HG03571 (cell line): ENCODE measurements at regions not wholly inside any gene's neighbourhood (a gene's known extent, or its start where the extent isn't known, plus 50 kb on each side); places are given as distances from the start of the nearest gene placed in this dataset.

Experiments used
- ATAC-seq: cut with Tn5 transposase; IDR thresholded peaks from one replicate; pipeline ENCODE4 v1.9.1; 2021; ENCODE audit not compliant: unreplicated experiment

DNA sequence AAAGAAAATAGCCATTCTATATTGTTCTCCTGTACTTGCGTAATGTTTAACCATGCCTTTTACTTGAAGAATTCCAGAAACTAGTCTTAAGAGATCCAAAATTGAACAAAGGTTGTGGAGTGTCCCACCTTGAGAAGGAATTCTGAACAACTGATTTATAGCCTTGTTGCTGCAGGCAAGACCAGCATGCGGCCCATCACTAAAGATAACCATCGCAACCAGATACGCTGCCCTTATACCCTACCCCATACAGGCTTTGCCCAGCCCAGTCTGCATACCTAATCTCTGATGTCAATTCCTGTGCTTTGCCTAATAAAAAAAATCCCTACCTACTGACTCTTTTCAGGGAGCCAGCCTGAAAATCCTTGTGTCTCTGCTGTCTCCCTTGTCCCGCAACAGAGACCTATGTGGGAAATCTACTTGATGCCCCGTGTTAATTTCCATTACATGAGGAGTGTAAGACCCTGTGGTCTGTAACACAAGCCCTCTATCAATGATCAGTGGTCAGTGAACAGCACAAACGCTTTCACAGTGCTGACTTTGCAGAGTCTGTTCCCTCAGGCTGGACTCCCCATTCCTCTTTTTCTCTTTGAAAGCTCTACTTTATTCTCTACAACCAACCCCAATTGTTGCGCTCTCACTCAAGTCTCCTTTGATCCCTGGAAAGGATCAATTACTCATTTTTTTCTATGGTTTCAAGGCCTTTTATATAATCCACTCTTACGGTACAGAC lies 125.7 kb upstream of the BTBD3 start:
- no peak for ATAC-seq

DNA sequence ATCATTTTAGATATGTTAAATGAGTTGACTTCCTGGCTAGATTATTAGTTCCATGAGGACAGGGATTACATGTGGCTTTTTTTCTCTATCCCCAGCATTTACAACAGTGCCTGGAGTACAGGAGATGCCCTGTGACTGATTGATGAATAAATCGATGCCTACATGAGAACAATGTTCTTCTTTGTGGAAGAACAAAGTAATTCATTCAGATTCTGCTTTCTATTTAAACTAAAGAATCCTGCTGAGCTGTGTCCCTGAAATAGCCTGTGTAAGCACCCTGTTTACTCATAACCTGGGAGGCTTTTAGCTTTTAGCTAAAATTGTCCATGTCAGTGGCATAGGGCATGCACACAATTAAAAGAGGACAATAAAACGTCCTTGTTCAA lies 125.1 kb upstream of the BTBD3 start:
- no peak for ATAC-seq

DNA sequence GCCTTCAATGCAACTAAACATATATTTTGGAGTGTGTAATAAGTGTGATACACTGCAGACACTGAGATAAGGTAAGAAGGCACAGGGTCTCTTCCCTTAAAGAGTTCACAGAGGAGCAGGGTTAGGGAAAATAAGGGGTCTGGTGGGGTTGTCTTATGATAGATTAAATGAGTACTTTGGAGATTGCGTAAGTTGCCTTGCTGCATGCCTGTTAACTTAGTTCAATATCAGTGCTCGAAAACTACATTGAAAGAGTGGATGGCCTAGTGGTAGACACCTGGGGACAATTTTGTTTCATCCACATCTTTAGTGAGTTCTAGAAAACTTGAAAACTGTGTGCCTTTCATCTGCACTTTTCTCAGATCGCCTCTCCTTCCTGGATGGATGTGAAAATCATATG lies 123.2 kb upstream of the BTBD3 start:
- no peak for ATAC-seq

DNA sequence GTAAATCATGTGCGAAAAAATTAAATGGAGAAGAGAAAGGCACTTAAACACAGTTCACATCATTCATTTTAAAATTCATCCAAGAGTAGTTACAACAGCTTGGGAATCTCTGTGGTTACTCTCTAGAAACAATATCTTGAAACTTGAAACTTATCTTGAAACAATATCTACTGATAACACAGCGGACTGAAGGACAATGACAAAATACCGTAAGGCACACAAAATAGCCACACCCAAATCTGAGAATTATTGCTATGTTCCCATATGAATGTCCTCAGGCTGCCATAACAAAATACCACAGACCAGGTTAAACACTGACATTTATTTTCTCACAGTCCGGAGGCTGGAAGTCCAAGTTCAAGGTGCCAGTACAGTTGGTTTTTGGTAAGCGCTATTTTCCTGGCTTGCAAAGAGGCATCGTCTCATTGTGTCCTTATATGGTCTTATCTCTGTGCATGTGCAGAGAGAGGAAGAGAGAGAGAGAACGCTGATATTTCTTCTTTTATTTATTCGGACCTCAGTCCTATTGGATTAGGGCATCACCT lies 122.5 kb upstream of the BTBD3 start:
- no peak for ATAC-seq

DNA sequence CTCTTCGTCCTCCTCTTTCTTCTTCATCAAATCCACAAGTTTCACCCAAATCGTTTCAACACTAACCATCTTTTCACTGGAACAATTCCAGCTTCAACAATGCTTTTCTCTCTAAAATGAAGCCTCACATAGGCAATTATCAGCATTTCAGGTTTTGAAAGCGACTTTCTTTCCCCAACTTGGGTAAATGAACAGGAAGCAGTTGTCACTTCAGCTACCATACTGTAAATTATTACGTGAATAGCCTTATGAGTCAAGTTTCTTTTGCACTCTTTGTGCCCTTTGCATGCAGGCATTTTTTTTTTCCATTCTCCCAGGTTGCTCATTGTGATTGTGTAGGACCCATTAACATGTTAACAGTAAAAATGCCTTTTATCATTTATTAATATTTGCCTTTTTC lies 121.7 kb upstream of the BTBD3 start:
- no peak for ATAC-seq

DNA sequence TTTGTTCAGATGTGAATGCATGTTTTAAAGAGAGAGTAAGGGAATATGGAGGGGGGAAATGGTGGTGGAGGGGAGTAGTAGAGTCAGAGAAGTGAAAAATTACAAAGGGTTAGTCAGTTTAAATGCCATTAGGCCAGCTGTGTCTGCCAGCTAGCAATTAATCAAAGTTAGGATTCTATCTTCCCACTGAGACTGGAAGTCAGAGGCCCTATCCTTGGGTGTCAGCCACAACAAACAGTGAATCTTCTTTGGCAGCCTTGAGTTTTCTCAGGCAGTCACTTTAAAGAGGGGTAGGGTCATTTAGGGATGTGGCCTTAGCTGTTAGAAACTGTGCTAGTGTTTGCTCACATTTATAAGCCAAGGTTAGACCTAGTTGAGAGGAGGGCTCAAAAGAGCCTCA lies 120.5 kb upstream of the BTBD3 start:
- no peak for ATAC-seq

DNA sequence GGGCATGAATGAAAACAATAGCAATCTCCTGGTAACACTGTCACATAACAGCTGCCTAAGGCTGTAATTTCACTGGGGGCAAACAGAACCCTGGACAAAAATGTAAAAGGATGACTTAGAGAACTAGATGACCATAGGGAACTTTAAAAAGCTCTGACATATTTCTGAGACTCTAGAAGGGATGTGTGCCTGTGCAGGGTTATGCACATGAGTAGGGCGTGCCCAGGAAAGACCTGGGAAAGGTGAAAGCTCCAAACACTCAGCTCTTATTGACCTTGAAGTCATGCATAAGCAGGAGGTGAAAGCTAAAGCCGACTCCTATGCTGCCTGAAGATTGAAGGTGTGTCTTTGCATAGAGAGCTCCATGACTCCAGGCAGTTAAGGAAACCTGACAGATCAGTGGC lies 118.4 kb upstream of the BTBD3 start:
- ATAC-seq, result no peak

DNA sequence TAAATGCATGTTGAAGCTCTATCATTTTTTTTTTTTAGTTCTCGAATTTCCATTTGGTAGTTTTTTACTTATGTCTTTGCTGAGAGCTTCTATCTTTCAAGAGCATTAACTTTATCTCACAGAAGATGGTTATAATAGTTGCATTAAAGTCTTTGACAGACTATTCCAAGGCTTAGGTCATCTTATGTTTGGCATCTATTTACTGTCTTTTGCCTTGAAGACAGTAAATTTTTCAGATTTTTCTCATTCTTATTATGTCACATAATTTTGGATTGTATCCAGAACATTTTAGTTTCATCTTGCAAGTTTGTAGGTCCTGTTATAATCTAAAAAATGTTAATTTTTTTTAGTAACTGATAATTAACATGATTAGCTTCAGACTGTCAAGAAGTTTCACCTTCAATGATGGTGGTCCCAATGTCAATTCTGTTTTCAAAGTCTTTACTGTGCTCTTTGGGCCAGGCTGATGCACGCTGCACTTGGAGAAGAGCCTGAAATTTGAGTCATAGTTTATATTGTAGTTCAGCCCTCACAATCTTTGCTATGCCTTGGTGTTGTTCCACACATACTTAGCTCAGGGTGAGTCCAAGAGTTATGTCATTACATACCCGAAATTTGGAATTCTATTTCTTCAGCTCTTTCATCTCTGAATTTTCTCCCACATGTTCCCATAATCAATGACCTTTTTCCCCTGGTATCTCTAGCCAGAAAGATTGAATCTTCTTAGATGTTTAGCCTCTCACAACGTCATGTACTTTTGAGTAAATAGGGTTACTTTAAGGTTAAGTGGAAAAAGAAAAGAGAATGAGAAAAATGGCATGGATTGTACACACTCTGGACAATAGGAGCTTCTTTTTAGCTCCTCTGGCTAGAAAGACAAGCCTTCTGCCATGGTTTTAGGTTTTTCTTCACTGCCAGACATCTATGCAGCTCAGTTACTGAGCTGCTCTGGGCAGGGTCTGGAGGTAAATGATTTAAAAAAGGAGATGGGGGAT lies 110.3 kb upstream of the BTBD3 start:
- ATAC-seq, result no peak

DNA sequence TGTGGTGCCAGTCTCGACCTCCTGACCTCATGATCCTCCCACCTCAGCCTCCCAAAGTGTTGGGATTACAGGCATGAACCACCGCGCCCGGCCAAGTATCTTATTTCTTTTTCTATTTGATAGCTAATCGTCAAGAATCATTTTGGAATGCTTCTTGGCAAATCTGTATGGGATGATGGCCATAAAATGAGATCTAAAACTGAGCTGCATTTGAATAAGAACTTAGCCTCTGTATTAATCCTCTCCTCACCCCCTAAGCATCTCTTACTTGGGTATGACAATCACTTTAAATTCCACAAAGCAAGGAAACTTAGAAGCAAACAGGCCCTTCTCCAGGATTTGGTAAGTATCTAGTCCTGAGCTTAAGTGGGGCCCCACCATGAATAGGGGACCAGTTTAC lies 108.9 kb upstream of the BTBD3 start:
- no peak for ATAC-seq

DNA sequence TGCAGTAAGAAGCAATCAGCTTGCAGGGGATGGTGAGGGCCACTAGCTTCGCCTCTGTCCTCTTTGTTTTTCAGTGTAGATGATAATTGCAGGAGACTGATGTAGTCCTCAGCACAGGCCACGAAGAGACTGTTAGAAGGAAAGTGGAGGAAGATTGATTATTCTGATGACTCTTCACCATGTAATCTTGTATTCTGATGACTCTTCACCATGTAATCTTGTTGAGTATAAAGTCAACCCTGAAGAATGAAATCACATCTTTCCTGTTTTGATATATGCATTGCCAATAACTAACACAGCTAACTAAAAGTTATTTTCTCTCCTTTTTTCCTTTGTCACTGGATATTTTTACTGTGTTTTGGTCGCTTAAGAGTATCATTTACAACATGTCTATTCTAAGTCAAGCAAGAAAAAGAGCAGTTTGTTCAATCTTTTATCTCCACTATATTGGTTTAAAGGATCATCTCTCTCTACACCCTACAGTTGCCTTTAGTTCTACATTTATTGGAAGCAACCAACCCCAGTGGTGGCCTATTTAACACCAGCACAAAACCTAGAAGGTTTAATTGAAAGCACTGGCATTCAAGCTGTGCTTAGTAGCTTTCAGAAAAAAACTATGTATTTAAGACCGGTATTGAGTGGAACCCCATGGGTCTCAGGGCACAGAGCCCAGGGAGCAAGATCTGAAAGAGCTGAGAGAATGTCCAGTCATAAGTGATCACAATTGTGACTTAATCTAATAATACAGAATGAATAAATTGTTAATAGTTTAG lies 107.2 kb upstream of the BTBD3 start:
- no peak for ATAC-seq

DNA sequence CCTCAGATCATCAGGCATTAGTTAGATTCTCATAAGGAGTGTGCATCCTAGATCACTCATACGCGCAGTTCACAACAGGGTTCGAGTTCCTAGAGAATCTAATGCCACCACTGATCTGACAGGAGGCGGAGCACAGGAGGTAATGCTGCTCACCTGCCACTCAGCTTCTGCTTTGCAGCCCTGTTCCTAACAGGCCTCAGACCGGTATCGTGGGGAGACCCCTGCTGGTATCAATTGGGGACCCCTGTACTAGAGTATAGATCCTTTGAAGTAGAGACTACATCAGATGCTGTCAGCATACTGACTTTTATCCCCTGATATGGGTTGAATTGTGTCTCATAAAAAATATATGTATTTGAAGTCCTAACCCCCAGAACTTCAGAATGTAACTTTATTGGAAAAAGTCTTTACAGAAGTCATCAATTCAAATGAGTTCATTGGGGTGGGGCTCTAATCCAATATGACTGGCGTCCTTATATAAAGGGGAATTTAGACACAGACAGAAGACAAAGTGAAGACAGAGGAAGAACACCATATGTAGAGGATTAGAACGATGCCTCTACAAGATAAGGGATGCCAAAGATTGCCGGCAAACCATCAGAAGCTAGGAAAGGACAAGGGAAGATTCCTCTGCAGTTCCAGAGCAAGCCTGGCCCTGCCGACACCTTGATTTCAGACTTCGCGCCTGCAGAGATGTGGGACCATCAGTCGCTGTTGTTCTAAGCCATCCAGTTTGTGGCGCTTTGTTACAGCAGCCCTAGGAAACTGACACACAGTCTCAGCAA lies 104.4 kb upstream of the BTBD3 start:
- ATAC-seq, result no peak

DNA sequence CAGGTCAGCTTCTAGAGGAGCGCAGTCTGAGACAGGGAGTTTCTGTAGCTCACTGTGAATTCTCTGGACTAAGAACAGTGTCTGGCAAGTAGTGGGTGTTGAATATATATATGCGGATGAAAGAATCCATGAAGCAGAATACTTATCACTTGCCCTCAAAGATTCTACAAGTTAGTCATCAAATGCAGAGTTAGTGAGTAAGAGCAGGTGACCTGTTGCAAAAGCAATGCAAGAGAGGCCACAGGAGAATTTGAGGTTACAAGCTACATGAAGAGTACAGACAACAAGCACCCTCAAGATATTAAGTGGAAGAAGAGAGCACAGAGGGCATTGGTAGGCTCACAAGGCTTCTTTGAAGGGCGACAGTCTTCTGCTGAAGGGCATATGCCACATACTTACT lies 103.4 kb upstream of the BTBD3 start:
- ATAC-seq, result no peak

DNA sequence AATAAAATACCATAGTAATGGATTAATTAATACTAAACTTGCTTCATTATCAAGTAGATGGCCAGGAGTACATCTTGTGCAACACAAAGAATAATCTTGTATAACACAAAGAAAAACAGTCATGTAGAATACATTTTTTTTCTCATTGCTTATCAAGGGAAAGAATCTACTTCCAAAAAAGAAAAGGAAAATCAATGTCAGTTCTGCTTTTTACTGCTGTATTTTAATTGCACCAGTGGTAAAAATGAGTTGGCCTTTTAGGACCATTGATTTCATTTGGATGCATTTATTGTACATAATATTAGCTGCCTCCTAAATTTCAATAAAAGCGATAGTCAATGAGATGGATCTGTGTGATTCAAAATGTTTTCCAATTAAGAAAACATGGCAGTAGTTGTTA lies 96.9 kb upstream of the BTBD3 start:
- ATAC-seq, result no peak

DNA sequence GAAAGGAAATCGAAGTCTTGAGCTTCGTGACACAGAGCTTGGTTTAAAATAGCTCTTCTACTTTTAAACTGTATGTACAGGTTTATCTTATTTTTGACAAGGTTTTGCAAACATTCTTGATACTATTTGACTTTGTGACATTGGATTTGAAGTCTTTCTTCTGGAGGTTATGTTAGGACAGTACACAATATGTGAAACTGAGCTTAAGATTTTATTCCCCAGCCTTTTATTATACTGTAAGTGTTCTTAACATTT lies 95.2 kb upstream of the BTBD3 start:
- no peak for ATAC-seq

DNA sequence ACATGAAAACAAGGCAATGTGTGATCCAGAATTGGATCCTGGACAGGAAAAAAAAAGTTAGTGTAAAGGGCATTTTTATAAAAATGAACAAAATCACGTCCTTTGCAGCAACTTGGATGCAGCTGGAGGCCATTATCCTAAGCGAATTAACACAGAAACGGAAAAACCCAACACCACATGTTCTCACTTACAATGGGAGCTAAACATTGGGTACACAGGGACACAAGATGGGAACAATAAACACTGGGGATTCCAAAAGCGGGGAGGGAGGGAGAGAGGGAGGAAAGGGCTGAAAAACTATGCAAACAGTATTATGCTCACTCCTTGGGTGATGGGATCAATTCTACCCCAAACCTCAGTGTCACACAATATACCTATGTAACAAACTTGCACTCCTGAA lies 91.4 kb upstream of the BTBD3 start:
- ATAC-seq, result no peak

DNA sequence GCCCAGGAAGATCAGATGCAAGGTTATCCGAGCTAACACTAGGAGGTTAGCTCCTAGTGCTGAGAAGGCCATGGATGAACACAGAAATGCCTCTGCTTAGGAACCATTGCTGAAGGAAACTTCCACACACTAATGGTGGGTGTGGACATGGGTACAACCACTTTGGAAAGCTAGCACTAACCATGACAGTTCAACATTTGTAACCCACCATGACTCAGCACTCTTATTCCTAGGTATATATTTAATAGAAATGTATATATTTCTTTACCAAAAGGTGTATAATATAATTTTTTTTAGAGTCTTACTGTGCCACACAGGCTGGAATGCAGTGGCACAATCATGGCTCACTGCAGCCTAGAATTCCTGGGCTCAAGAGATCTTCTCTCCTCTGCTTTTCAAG lies 85.3 kb upstream of the BTBD3 start:
- ATAC-seq, result no peak

DNA sequence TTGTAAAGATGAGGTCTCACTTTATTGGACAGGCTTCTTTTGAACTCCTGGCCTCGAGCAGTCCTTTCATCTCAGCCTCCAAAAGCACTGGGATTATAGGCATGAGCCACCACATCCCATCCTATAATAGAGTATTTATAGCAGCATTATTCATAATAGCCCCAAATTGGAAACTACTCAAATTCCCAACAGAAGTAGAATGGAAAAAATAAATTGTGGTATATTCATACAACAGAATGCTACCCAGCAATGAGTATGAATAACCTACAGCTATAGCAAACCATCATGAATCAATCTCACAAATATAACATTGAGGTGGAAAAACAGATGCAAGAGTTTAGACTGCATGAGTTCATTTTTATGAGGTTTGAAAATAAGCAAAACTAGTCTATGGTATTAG lies 84.8 kb upstream of the BTBD3 start:
- ATAC-seq, result no peak

DNA sequence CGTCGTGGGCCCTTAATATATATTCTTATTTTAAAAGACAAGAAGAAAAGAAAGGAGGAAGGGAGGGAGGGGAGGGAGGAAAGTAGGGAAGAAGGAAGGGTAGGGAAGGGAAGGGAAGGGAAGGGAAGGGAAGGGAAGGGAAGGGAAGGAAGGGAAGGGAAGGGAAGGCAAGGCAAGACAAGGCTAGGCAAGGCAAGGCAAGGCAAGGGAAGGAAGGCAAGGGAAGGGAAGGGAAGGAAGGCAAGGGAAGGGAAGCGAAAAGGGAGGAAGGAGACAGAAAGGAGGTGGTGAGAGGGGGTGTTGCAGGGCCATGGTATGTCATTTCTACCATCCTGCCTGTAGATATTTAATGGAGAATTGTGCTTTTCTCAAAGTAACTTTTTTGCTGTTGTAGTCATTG lies 83.9 kb upstream of the BTBD3 start:
- ATAC-seq, result no peak

DNA sequence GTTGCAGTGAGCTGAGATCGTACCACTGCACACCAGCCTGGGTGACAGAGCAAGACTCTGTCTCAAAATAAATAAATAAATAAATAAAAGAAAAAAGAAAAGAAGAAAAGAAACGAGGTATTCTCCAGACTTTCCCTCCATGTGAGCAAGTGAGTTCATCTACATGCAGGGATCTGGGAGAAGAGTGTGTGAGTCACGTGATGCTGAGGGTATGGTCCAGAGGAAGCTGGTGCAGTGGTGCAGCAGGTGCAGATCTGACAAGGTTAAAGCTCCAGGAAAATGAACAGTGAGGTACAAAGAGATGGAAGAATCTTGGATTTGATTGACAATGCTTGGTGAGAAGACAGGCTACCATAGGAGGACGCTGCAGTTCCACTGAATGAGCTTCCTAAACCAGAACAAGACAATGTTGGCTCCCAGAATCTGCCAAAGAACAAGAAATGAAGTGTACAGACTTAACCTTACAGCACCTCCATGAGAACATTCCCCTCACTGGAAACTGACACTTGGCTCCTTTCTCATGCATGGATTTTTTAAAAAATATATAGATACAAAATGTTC lies 79.5 kb upstream of the BTBD3 start:
- ATAC-seq, result no peak

DNA sequence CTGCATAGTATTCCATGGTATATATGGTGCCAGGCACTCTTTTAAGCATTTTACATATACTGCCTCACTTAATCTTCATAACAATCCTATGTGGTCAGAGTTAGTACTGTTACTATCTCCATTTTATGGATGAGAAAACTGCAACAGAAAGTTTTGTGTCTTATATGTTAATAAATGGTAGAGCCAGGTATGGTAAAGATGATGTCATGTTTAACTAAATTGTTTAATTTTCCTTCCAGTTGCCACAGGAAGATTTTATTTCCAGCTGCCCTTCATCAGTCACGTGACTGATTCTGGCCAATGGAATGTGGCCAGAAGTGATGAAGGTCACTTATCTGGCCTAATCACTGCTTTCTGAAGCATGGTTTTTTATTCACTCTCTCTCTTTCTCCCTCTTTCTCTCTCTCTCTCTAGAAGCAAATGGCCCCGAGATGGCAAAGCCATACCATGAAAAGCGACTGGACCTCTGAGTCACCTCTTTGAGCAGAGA lies 75.7 kb upstream of the BTBD3 start:
- no peak for ATAC-seq
